ENCODE measurements at regions not wholly inside any gene's neighbourhood (a gene's known extent, or its start where the extent isn't known, plus 50 kb on each side); places are given as distances from the start of the nearest gene placed in this dataset.

GRCh38 chr17:59470624-59471297, 94.6 kb upstream of the DHX40 start:
- TF ChIP-seq EZH2 (IDR thresholded peaks at IDR 0.05; ENCODE audit: borderline replicate concordance, insufficient read depth, low read length, poor library complexity, severe bottlenecking): no peak
- no peak for TF ChIP-seq CTCF (IDR thresholded peaks at IDR 0.05; ENCODE audit: poor library complexity, severe bottlenecking)
- no peak for TF ChIP-seq MXI1 (conservative IDR thresholded peaks at IDR 0.05; ENCODE audit: poor library complexity, severe bottlenecking)
- TF ChIP-seq EP300 (conservative IDR thresholded peaks at IDR 0.05; ENCODE audit: poor library complexity, severe bottlenecking): no peak
- TF ChIP-seq POLR2AphosphoS5 (IDR thresholded peaks at IDR 0.05): no peak

All from neural cell (in vitro differentiated cells).